Brain microvascular endothelial cell (primary cell): ENCODE measurements at regions not wholly inside any gene's neighbourhood (a gene's known extent, or its start where the extent isn't known, plus 50 kb on each side); places are given as distances from the start of the nearest gene placed in this dataset.

ENCODE experiments used
- DNase-seq: peaks from one replicate; pipeline ENCODE4 v3.0.0-alpha.2; 2020
- H3K27ac ChIP-seq: fragments of 250-450 bp; sonication (Bioruptor Pico); 2 replicates; pipeline ENCODE4 v1.5.1; 2020; ENCODE audit warnings: mild to moderate bottlenecking, moderate library complexity
- H3K27me3 ChIP-seq: fragments of 250-450 bp; sonication (Bioruptor Pico); replicated peaks from 2 replicates; pipeline ENCODE4 v1.5.1; 2020; ENCODE audit warnings: mild to moderate bottlenecking
- H3K36me3 ChIP-seq: fragments of 250-450 bp; sonication (Bioruptor Pico); replicated peaks from 2 replicates; pipeline ENCODE4 v1.5.1; 2020; ENCODE audit warnings: mild to moderate bottlenecking
- H3K4me3 ChIP-seq: 2 replicates; pipeline ENCODE4 v1.5.1; 2011; ENCODE audit warnings: low read depth, mild to moderate bottlenecking, control low read depth, low read length, moderate library complexity
- CTCF ChIP-seq: IDR thresholded peaks from 2 replicates; pipeline ENCODE4 v1.5.1; 2011; ENCODE audit warnings: low read depth, mild to moderate bottlenecking, moderate library complexity, low read length, control low read depth, inconsistent platforms; ENCODE audit errors: missing control alignments
- in situ Hi-C: cut with HindIII; loops from 2 replicates; pipeline ENCODE4 v1.10.0; 2017; ENCODE audit warnings: low sequenced_read_pairs, low pct_ligation_motif_present

DNA sequence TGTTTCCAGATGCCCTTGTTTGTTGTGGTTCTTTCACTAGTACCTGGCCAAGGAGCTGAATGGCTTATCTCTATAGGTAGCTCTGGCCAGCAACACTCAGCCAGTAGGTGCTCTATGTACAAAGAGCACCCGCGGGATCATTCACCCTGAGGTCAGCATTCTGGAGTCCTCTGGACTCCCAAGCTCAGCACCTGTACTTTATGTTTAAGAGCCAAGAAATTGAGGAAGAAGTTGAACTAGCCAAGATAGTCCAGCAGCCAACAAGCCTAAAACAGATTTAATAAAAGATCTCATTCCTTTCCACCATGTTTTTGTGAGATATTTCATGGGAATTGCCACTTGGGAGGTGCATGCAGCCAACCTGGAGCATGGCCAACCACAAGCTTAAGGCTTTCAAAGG, 242.6 kb upstream of the PAPPA start:
- H3K27me3 ChIP-seq, result no peaks in the 10 kb centered on the region
- no peak overlapping the region for H3K4me3 ChIP-seq
- H3K36me3 ChIP-seq, result no peaks in the 10 kb centered on the region
- TF ChIP-seq CTCF, result no peak
- H3K27ac ChIP-seq, result no peak overlapping the region
- no peak for DNase-seq
- in situ Hi-C loops, result no loop called here

DNA sequence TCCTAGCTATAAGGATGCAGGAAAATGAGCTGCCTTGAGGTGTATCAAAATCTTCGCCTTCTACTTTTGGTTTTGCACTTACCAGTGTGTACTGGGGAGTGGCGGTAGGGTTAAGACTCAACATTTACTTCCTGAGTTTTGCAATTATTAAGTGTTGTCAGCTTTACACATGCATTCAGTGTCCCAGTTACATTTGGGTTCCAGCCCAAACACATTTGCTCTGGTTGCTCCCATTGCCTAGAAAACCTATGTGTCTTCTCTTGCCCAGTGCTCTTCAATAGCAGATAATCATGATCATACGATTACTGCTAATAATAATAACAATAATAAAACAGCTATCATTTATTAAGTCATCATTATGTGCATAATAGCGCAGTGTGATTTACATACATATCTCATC, 241.5 kb upstream of the PAPPA start:
- in situ Hi-C loops, result no loop called here
- no peak overlapping the region for H3K27ac ChIP-seq
- no peaks in the 10 kb centered on the region for H3K27me3 ChIP-seq
- H3K4me3 ChIP-seq, result no peak overlapping the region
- no peaks in the 10 kb centered on the region for H3K36me3 ChIP-seq
- no peak for DNase-seq
- TF ChIP-seq CTCF, result no peak

DNA sequence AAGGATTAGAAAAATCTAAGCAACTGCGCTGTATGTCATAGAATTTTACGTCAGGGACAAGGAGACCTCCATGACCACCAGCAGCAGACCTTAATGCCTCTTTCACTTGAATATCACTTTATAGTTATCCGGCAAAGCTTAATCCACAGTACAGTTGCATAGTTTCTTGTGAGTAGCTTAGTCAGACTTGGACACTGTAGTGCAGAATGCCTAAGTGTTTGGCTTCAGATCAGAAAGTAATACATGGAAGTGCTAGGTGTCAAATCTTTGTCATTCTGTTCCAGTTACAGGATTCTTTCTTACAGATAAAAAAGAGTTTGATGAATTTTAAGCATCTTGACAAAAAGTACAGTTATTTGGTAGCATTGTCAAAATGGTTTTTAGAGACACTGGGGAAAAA, 239.9 kb upstream of the PAPPA start:
- in situ Hi-C loops, result no loop called here
- TF ChIP-seq CTCF, result no peak
- Histone ChIP-seq H3K36me3 (no peaks in the 10 kb centered on the region), H3K27me3 (no peaks in the 10 kb centered on the region), H3K4me3 (no peak overlapping the region), H3K27ac (no peak overlapping the region)
- DNase-seq, result peak; percentile 25

DNA sequence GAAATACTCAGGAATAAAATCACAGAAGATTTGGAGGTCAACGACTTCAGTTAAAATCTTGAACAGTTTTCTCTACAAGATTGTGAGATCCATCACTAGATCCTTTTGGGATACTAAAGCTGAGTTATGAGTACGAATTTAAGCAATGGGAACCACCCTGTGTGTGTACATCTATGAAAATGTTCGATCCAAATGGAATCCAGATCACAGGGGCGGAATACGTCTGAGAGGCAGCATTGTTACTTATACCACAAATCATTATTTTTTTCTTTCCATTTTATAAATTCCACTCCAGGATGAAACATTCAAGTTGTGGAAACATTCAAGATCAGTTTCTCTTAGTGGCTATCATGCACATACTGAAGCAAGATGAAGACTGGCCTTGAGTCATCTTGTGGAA, 239.3 kb upstream of the PAPPA start:
- in situ Hi-C loops, result no loop called here
- no peaks in the 10 kb centered on the region for H3K36me3 ChIP-seq
- no peaks in the 10 kb centered on the region for H3K27me3 ChIP-seq
- no peak for DNase-seq
- H3K27ac ChIP-seq, result no peak overlapping the region
- no peak for TF ChIP-seq CTCF
- no peak overlapping the region for H3K4me3 ChIP-seq

- in situ Hi-C loops, result no loop called here
- H3K27me3 ChIP-seq, result no peaks in the 10 kb centered on the region
Observed at GRCh38 chr9:115921301-115921700, 232.3 kb upstream of the PAPPA start.

More at GRCh38 chr9:115921301-115921700, 232.3 kb upstream of the PAPPA start:
- DNase-seq, result no peak
- TF ChIP-seq CTCF, result no peak
- H3K27ac ChIP-seq, result no peak overlapping the region
- H3K36me3 ChIP-seq, result no peaks in the 10 kb centered on the region
- H3K4me3 ChIP-seq, result no peak overlapping the region
